HK-2 (cell line): ENCODE measurements at regions not wholly inside any gene's neighbourhood (a gene's known extent, or its start where the extent isn't known, plus 50 kb on each side); places are given as distances from the start of the nearest gene placed in this dataset.
A peak's percentile ranks its signal among the peaks of the same experiment; 100 is the strongest.
"Not testable (repeated sequence)": the region's sequence is repeated elsewhere in the genome, so short reads cannot be mapped to it uniquely, and the experiment has no call there.

Experiments
- DNase-seq: peaks from one replicate; pipeline ENCODE4 v3.0.0-alpha.2; 2018; ENCODE audit not compliant: unreplicated experiment

DNA sequence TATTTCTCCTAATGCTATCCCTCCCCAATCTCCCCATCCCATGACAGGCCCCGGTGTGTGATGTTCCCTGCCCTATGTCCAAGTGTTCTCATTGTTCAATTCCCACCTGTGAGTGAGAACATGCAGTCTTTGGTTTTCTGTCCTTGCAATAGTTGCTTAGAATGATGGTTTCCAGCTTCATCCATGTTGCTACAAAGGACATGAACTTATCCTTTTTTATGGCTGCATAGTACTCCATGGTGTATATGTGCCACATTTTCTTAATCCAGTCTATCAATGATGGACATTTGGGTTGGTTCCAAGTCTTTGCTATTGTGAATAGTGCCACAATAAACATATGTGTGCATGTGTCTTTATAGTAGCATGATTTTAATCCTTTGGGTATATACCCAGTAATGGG lies 51.3 kb upstream of the RIOK2 start:
- DNase-seq = not testable (repeated sequence)

DNA sequence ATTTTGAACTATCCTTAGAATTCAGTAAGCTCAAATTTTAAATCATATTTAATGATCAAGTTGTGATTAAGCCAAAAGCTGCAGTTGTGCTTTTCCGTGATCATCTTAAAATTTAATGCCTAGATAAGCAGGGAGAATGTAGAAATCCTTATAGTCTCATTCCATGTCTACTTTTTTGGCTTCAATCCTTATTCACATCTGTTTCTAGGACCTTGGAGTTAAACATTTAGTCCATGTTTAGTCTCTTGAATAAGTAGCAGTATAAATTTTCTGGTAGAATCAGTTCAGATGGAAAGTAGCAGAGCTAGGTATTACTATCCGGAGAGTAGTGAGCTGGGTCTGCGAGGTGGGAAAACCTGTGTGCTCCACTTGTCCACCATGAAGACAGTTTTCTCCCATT lies 59.3 kb upstream of the RIOK2 start:
- no peak for DNase-seq

DNA sequence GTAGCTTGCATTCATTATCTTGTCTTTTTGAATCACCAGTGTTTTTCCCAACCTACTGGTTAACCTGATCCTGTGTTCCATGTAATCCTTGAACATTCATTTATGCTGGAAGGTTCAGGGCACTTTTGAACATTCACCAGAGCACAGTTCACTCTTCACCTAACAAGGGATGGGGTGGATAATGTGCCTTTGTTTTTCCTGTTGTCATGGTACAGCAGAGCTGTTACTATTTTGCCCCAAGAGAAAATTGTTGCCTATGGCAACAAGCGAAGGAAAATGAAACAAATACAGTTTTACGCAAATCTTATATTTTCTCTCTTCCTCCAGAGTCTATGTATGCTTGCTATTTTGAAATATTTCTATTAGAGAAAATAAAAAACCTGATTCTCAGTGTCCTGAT lies 60.3 kb upstream of the RIOK2 start:
- no peak for DNase-seq

DNA sequence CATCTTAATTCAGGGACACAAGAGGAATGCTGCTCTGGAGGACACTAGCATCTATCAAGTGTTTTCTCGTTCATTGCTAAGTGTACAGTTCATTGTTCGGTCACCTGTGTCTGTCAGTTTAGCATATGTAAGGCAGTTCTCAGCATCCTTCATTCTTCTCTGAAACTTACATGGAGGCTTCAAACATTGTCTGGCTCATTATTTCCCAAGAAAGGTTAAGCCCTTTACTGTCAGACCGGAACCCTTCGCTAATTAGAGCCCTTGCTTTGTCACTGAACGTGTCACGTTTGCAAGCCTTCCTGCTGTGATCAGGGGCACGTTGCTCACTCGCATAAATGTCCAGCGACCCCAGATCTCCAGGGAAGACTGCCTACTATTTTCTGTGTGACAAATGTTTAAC lies 62.3 kb upstream of the RIOK2 start:
- DNase-seq = no peak

DNA sequence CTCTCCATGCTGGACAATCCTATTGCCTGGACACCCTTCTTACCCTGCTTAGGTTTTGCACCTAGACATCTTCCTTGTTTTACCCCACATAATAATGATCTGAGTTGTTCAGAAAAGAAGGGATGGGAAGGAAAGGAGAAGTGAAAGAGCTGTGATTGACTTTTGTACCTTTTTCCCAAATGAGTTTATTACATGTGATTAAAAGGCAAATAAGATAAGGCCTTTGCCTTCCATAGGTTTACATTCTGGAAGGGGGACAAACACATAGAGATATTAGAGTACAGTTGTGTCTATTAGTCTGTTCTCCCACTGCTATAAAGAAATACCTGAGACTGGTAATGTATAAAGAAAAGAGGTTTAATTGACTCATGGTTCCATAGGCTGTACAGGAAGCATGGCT lies 67.1 kb upstream of the RIOK2 start:
- no peak for DNase-seq

DNA sequence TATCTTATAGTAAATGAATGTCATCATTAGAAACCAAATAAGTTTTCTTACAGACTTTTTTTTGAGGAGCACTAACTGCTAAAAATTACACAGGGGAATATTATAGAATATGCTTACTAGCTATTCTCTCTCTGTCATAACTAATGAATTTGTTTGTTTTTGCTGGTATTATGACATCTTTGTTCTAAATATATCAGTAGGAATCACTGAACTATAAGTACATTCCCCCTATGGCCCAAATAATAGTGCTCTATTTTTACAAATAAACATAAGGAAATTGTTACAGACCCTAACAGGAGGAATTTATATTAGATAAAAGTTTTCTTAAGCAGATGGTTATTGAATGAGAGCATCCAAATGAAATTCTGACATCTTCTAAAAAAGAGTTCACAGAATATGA lies 83.0 kb upstream of the RIOK2 start:
- DNase-seq = no peak

DNA sequence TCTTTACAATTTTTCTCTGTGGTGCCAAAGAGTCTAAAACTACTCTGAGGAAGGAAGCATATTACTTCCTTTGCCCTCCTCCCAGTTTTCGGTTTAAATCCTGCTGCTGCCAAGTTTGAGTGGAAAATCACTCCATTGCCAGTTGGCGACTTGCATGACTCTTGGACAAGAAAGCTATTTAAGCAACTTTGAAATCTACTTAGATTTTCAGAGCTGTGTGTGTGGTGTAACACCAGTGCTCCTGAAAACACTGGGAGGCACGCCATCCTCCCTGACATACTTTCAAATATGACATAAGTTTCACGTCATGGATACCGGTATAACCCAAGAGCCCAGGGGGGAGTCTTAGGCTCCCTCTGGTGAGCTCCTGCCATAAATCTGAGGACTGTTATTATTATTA lies 83.5 kb upstream of the RIOK2 start:
- DNase-seq = no peak

DNA sequence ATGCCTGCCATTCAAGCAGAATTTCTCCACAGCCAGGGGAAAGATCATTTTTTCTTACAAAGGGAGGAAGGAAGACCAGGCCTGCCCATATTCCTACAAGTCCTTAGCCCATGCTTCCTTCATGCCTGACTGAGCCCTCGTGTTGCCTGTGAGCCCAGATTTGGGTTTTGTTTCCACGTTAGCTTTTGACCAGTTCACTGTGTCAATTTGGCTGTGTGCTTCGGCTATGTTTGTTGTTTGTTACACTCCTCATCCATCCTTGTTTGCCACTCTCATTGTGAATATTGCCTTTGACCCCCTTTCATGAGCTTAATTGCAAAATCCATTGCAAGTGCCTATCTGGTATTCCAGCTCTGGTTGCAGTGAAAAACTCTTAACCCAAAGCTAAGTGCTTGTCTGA lies 84.7 kb upstream of the RIOK2 start:
- no peak for DNase-seq

DNA sequence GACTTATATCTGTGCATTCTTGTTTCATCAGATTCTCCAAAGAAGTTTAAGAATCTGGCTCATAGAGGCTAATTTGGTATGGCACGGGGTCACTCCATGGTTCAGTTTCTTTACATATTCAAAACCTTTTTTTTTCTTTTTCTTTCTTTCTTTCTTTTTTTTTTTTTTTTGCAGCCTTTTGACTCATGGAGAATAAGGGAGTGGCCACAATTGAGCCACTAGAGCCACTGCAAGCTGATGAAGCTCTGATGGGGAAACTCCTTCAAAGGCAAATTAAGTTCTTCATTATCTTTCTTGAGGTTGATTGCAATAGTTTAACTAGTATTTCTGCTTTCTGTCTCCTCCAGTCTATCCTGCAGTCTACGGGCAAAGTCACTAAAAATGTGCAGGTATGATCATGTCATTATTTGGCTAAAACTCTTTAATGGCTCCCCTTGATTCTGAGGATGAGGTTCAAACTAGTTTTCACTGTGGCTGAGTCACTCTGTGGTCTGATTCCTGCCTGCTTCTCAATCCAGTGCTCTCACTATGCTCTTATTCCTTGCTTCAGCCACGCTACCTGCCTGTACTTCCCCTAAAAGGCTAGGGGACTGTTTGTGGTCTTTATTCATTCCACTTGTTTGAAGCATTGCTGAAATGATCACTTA lies 93.5 kb upstream of the RIOK2 start:
- no peak for DNase-seq

DNA sequence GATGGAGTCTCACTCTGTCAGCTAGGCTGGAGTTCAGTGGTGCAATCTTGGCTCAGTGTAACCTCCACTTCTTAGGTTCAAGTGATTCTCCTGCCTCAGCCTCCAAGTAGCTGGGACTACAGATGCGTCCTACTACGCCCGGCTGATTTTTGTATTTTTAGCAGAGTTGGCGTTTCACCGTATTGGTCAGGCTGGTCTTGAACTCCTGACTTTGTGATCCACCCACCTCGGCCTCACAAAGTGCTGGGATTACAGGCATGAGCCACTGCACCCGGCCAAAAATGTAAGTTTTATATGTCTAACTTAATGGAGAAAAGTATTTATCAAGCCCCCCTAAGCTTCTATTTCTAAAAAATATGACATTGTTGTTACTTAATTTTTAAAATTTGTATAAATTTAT lies 98.2 kb upstream of the RIOK2 start:
- no peak for DNase-seq

DNA sequence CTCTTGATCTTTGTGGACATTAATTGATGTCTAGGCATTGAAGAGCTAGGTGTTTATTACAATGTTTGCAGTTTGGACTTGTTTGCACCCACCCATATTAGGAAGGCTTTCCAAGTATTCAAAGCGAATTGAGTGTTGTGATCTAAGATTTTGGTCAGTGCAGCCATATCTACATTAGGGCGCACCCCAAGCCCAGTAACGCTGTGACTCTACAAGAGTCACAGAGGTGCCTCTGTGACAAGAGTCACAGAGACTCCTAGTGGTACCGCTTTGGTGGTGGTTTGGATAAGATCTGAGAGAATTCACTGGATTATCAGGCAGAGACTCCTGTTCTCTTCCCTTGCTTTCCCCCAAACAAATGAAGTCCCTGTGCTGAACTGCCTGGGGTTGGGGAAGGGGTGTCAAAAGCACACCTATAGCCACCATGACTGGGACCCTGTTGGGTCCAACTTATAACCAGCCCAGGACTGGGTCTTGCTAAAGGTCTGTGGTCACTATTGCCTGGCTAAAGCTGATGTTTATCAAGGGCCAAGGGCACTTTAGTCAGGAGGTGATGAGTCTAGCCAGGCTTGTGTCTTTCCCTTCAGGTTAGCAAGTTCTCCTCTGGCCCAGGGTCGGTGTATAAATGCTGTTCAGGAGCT lies 114.1 kb upstream of the RIOK2 start:
- peak; percentile 2 for DNase-seq

DNA sequence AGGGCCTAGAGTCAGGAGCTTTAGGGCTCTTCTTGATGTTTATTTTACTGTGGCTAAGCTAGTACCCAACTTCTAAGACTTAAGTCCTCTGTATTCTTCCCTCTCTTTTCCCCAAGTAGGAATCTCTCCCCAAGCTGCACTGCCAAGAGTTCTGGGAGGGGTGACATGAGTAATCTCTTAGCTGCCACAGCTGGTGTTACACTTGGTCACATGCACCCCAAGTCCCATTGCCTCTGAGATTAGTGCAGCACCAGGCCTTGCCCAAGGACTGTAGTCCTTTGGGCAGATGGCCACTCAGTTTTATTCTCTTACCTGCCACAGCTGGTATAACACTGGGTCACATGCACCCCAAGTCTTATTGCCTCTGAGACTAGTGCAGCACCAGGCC lies 114.7 kb upstream of the RIOK2 start:
- DNase-seq = no peak

DNA sequence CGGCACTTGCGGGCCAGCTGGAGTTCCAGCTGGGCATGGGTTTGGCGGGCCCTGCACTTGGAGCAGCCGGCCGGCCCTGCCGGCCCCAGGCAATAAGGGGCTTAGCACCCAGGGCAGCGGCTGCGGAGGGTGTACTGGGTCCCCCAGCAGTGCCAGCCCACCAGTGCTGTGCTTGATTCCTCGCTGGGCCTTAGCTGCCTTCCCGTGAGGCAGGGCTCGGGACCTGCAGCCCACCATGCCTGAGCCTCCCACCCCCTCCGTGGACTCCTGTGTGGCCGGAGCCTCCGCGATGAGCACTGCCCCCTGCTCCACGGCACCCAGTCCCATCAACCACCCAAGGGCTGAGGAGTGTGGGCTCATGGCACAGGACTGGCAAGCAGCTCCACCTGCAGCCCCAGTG lies 118.1 kb upstream of the RIOK2 start:
- DNase-seq = not testable (repeated sequence)

DNA sequence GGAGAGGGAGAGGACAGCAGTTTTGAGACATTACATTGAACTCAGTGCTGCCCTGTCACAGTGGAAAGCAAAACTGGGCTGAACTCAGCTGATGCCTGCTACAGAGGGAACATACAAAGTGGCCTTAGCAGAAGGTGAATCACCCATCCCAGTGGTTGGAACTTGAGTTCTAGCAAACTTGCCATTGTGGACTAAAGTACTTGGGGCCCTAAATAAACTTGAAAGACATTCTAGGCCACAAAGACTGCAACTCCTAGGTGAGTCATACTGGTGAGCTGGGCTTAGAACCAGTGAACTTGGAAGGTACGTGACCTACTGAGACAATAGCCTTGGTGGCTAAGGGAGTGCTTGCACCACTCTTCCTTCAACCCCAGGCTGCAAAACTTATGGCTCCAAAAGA lies 155.7 kb upstream of the RIOK2 start:
- no peak for DNase-seq

DNA sequence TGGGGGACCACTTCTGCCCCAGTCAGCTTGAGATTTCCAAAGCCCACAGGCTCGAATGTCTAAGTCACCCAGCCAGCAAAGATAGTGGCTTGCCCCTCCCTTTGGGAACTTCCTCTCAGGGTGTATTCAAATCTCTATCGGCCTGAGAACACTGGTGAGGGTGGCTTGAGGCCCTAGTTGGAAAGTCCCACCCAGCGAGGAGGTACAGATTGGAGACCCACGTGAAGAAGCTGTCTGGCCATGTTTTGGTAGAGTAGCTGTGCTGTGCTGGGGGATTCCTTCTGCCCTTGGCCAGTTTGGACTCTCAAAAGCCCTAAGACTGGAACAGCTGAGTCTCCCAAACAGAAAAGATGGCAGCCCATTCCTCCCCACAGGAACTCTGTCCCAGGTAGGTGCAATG lies 172.7 kb upstream of the RIOK2 start:
- no peak for DNase-seq

DNA sequence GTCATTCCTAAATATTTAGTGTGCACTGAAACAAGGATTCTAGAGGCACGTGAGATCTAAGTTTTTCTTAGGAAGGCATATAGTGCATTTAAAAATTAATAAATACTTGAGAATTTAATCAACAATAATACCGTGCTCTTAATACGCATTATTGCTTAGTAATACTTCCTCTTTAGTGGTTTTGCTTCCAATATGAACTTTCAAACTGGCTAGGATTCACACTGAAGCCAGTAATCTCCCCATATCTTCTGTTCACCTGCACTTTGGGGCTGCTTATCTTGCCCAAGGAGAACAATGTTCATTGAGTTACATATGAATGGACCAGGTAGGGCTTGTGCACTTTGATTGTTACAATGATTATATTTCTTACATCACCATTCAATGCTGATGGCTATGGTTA lies 180.5 kb upstream of the RIOK2 start:
- DNase-seq = no peak

DNA sequence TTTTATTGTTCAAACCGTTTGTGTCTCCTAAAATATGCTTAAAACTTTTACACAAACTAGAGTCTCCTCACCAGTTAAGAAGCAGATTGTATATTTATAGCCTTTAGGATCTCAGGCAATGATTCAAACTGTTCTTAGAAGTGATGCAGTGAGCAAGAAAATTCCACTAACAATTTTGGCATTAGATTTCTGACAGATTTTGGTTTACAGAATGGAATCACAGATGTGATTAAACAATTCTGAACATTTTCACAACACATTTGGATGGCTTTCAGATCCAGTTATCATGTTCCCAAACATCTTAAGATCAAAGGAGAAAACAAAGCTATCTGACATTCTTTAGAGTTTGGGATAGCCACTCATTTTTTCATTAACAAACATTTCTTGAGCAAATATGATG lies 181.7 kb upstream of the RIOK2 start:
- DNase-seq = no peak

DNA sequence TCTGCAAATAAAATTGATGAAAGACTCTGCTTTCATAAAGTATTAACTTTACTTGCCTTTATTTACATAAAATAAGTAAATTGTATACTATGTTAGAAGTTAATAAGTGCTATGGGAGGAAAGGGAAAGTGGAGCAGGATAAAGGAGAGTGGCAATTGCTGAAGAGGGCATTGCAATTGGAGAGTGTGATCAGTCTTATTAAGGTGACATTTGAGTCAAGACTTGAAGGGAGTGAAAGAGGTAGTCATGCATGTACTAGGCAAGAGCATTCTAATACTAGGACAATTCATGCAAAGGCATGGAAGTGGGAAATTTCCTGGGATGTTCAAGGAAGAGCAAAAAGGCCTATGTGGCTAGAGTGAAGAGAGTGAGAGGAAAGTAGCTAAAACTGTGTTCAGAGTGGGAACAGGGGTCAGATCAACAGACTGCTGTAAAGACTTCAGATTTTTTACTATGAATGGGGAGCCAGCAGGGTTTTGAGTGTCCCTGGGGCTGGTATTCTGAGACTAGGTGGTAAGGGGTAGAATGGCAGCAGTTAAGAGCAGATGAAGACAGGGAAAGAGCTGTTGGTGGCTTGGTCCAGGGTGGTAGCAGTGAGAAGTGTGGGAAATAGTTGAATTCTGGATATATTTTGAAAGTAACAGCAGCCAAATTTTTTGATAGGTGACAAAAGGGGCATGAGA lies 182.3 kb upstream of the RIOK2 start:
- DNase-seq = no peak

DNA sequence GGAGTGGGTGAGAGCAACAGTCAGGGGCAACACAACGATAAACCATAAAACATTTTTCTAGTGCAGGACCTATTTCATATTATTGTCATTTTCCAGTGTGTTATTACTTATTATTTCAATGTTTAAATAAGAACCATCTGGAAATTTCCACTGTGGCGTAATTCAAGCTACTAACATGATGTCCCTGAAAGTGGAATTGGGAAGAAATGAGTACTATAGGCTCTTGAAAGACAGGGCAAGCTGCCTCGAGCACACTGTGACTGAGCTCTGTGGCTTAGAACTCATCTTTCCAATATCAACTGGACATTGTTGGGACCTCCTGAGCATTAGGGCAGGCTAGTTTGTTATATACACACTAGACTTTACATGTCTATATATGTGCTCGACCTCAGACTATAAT lies 182.9 kb upstream of the RIOK2 start:
- no peak for DNase-seq

DNA sequence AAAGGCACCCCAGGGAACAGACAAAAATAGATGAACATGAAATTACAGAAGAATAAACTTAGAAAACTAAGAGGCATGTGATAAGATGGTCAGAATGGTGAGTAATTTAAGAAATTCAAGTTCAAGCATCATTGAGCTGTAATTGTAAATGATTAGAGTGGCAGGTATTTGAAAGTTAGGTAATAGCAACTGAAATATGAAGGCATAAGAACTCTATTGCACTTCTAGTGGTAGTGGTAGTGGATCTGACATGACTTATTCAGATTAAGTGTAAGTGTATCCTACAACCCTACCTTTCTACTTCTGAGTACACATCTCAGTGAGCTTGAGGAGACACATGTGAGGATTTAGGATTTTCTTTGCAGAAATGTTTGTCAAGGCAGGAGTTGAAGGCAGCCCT lies 192.9 kb upstream of the RIOK2 start:
- no peak for DNase-seq

DNA sequence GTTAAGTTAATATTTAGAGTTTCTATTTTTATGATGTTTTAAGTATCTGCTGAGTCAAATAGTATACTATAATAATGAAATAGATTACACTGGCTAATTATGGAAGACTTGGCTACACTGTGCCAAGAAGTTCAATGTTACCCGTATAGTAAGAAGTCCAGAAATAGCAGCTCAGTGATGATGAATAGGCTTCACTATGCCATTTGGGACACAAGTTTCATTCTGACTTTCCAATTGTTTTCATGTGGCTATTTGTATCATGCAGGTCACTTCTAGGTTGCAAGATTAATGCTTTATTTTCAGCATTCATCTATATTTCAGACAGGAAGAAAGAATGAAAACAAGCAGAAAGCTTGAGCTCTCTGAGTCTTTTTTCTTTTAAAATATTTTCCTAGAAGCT lies 194.5 kb upstream of the RIOK2 start:
- no peak for DNase-seq

DNA sequence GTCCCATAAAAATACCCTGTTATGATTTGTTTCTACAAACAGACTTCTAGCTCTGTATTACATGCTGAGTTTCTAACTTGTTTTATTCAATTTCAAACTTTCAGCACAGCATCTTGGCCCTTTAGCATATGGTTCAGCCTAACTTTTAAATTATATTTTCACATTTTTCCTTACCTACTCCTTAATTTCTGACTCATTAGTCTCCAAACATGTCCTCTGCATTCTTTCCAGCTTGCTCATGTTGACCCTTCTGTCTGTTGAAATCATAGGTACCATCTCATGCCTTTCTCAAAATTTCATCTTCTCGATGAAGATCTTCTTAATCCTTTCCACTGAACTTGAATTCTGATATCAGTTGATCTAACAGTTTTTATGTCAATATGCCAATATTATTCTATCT lies 200.9 kb upstream of the RIOK2 start:
- no peak for DNase-seq

DNA sequence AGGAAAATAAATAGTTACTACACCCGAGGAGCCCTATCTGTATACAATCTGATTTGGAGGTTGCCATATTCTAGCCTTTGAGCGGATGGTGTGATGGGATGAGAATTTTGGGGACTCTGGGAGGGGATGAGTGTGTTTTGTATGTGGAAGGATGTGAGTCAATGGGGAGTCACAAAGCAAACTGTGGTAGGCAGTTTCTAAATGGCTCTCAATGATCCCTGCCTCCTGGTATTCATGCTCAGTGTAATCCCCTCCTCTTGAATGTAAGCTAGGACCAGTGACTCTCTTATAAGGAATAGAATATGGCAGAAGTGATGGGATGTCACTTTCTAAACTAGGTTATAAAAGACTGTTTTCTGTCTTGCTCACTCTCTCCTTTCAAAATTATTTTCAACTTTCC lies 205.7 kb upstream of the RIOK2 start:
- no peak for DNase-seq

DNA sequence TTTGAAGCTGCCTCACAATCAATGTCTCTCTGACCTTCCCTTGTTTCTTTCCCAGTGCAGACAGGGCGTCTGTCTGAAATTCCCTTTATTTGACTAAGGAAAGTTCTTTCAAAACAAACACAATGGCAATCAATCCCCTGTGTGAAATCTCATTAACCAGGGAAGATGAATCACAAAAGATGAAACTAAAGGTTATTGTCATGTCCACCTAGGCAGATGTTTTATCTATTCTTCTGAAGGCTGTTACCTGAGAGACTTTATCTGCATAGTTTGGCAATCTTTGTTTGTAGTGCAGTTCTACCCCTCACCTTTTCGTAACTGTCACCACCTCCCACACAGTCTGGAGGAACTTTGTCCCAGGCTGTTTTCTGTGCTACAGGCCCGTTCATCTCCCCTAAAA lies 217.5 kb upstream of the RIOK2 start:
- DNase-seq = no peak
